ENCODE measurements at regions not wholly inside any gene's neighbourhood (a gene's known extent, or its start where the extent isn't known, plus 50 kb on each side); places are given as distances from the start of the nearest gene placed in this dataset.

DNA sequence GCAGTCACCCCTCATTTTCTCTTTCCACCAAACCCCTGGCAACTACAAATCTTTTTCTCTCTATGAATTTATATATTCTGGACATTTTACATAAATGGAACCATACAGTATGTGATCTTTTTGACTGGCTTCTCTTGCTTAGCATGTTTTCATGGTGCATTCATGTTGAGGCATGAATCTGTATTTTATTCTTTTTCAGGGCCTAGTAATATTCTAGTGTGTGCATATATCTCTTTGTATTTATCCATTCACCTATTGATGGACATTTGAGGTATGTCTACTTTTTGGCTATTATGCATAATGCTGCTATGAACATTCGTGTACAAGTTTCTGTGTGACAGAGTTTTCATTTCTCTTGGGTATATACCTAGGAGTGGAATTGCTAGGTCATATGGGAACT, 78.2 kb downstream of the HACD1 start:
- no peak overlapping the region for H3K27ac ChIP-seq
- H3K4me1 ChIP-seq, result no peaks in the 10 kb centered on the region
- no peaks in the 10 kb centered on the region for H3K36me3 ChIP-seq
- intact Hi-C loops (cut with DNase I; ENCODE audit: low total_unique reads), result no loop called here
- H3K9me3 ChIP-seq, result peaks cover 0 to 6% of the 10 kb centered on the region in 2 donors
- no peaks in the 10 kb centered on the region for H3K27me3 ChIP-seq
- no peak overlapping the region for H3K4me3 ChIP-seq
- no peak for DNase-seq (ENCODE audit: low spot score in 2 of 2)
- TF ChIP-seq, protein P1, sequence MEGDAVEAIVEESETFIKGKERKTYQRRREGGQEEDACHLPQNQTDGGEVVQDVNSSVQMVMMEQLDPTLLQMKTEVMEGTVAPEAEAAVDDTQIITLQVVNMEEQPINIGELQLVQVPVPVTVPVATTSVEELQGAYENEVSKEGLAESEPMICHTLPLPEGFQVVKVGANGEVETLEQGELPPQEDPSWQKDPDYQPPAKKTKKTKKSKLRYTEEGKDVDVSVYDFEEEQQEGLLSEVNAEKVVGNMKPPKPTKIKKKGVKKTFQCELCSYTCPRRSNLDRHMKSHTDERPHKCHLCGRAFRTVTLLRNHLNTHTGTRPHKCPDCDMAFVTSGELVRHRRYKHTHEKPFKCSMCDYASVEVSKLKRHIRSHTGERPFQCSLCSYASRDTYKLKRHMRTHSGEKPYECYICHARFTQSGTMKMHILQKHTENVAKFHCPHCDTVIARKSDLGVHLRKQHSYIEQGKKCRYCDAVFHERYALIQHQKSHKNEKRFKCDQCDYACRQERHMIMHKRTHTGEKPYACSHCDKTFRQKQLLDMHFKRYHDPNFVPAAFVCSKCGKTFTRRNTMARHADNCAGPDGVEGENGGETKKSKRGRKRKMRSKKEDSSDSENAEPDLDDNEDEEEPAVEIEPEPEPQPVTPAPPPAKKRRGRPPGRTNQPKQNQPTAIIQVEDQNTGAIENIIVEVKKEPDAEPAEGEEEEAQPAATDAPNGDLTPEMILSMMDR (IDR thresholded peaks at IDR 0.05), result no peak
- no peak for TF ChIP-seq POLR2A (IDR thresholded peaks at IDR 0.05)
- TF ChIP-seq POLR2AphosphoS5 (IDR thresholded peaks at IDR 0.05), result no peak

- H3K27ac ChIP-seq, result no peak overlapping the region
- DNase-seq (ENCODE audit: low spot score in 2 of 2), result no peak
- H3K4me1 ChIP-seq, result no peaks in the 10 kb centered on the region
- H3K36me3 ChIP-seq, result no peaks in the 10 kb centered on the region
- peaks cover 0 to 6% of the 10 kb centered on the region in 2 donors for H3K9me3 ChIP-seq
- H3K4me3 ChIP-seq, result no peak overlapping the region
- H3K27me3 ChIP-seq, result no peaks in the 10 kb centered on the region
- no peak for TF ChIP-seq POLR2AphosphoS5 (IDR thresholded peaks at IDR 0.05)
- TF ChIP-seq, protein P1 (IDR thresholded peaks at IDR 0.05), result no peak
- no peak for TF ChIP-seq POLR2A (IDR thresholded peaks at IDR 0.05)
- intact Hi-C loops (cut with DNase I; ENCODE audit: low total_unique reads), result no loop called here
Observed at GRCh38 chr10:17537281-17537680, 79.9 kb downstream of the HACD1 start.

DNA sequence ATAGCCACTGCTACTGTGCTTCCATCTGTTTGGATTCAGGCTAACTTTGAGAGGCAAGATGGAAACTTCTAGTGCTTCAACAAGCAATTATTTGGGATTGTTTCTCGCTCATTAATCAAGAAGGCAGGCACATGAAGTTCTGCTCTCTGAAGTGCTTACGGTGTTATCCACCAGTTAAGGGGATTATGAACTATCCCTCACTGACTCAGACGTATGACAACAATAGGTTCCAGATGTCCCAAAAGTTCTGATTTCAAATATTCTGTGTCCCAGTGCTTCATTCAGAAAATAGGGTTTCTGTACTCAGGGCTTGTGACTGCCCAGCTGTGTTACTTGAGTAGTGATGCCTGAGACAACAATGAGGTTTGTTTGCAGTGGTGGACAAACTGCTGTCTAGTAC, 81.0 kb downstream of the HACD1 start:
- Histone ChIP-seq H3K4me1 (no peaks in the 10 kb centered on the region), H3K27me3 (no peaks in the 10 kb centered on the region), H3K4me3 (no peak overlapping the region), H3K36me3 (no peaks in the 10 kb centered on the region), H3K27ac (no peak overlapping the region), H3K9me3 (peaks cover 0 to 6% of the 10 kb centered on the region in 2 donors)
- intact Hi-C loops (cut with DNase I; ENCODE audit: low total_unique reads), result no loop called here
- TF ChIP-seq POLR2A (IDR thresholded peaks at IDR 0.05), result no peak
- TF ChIP-seq, protein P1 (IDR thresholded peaks at IDR 0.05), result no peak
- TF ChIP-seq POLR2AphosphoS5 (IDR thresholded peaks at IDR 0.05), result no peak
- DNase-seq (ENCODE audit: low spot score in 2 of 2), result no peak

DNA sequence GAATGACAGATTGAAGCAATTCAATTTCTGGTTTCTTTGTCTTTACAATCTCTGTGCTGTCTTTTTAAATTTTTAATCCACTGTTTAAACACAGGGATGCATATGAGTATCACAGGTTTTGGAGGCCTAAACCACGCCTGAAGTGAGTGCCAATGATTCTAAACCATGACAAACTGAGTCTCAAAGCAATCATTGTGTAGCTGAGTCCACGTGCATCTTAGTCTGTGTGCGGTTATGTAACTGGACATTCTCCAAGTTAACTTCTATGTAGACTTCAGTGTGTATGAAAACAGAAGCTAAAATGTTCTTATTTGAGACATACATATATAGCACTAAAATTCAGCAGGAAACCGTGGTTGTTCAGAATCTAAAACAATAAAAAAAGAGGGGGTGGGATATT, 79.3 kb upstream of the ST8SIA6 start:
- intact Hi-C loops (cut with DNase I; ENCODE audit: low total_unique reads), result no loop called here
- Histone ChIP-seq H3K4me3 (no peak overlapping the region), H3K27ac (no peak overlapping the region), H3K9me3 (no peaks in the 10 kb centered on the region), H3K4me1 (no peaks in the 10 kb centered on the region), H3K36me3 (no peaks in the 10 kb centered on the region), H3K27me3 (no peaks in the 10 kb centered on the region)
- DNase-seq (ENCODE audit: low spot score in 2 of 2), result no peak
- TF ChIP-seq POLR2A (IDR thresholded peaks at IDR 0.05) (no peak), POLR2AphosphoS5 (IDR thresholded peaks at IDR 0.05) (no peak)
- TF ChIP-seq, protein P1 (IDR thresholded peaks at IDR 0.05), result no peak

- Histone ChIP-seq H3K27ac (no peak overlapping the region), H3K36me3 (no peaks in the 10 kb centered on the region), H3K4me3 (no peak overlapping the region), H3K4me1 (no peaks in the 10 kb centered on the region), H3K9me3 (no peaks in the 10 kb centered on the region), H3K27me3 (no peaks in the 10 kb centered on the region)
- intact Hi-C loops (cut with DNase I; ENCODE audit: low total_unique reads), result no loop called here
- DNase-seq (ENCODE audit: low spot score in 2 of 2), result no peak
- TF ChIP-seq POLR2A (IDR thresholded peaks at IDR 0.05) (no peak), POLR2AphosphoS5 (IDR thresholded peaks at IDR 0.05) (no peak)
- TF ChIP-seq, protein P1 (IDR thresholded peaks at IDR 0.05), result no peak
Observed at GRCh38 chr10:17528306-17528862, 74.0 kb upstream of the ST8SIA6 start.

Measured in breast epithelium (tissue), 4 donors.